ENCODE measurements at regions not wholly inside any gene's neighbourhood (a gene's known extent, or its start where the extent isn't known, plus 50 kb on each side); places are given as distances from the start of the nearest gene placed in this dataset.

DNA sequence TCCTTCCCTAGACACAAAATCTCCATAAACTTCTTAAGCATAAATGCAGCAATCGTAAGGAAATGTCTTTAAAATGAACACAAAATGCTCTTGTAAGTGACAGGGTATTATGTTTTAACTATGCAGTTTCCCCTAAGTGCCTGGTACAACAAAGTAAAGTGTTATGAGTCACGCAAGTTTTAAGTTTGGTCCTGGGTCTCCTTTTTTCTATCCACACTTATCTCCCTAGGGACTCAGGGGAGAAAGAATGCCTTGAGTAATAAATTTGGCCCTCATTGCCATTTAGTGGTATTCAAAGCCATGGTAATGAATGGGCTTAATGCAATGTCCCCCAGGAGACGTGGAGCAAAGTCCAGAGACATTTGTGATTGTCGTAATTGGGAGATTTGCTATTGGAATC is 149.1 kb downstream of the MAGEB17 start:
- TF ChIP-seq, protein P1, sequence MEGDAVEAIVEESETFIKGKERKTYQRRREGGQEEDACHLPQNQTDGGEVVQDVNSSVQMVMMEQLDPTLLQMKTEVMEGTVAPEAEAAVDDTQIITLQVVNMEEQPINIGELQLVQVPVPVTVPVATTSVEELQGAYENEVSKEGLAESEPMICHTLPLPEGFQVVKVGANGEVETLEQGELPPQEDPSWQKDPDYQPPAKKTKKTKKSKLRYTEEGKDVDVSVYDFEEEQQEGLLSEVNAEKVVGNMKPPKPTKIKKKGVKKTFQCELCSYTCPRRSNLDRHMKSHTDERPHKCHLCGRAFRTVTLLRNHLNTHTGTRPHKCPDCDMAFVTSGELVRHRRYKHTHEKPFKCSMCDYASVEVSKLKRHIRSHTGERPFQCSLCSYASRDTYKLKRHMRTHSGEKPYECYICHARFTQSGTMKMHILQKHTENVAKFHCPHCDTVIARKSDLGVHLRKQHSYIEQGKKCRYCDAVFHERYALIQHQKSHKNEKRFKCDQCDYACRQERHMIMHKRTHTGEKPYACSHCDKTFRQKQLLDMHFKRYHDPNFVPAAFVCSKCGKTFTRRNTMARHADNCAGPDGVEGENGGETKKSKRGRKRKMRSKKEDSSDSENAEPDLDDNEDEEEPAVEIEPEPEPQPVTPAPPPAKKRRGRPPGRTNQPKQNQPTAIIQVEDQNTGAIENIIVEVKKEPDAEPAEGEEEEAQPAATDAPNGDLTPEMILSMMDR (IDR thresholded peaks at IDR 0.05) = no peak
- TF ChIP-seq POLR2A (IDR thresholded peaks at IDR 0.05) = no peak
